Naive B cell (primary cell): ENCODE measurements at regions not wholly inside any gene's neighbourhood (a gene's known extent, or its start where the extent isn't known, plus 50 kb on each side); places are given as distances from the start of the nearest gene placed in this dataset.
"Not testable (repeated sequence)": the region's sequence is repeated elsewhere in the genome, so short reads cannot be mapped to it uniquely, and the experiment has no call there.

Experiments
- ATAC-seq, 2 donors: fragments of 150-1000 bp; cut with Tn5 transposase; 2 replicates each; pipeline ENCODE4 v1.10.0; 2021; ENCODE audit warnings: low read depth in 2 of 2, mild to moderate bottlenecking in 2 of 2, moderate library complexity in 2 of 2
- DNase-seq: peaks from one replicate; pipeline ENCODE4 v3.0.0; 2022
- H3K27ac Mint-ChIP-seq, 6 donors: one replicate each; pipeline ENCODE4 v1.8.0; 2020 to 2022; ENCODE audit warnings: mild to moderate bottlenecking in 6 of 6, mixed read lengths in 6 of 6, moderate library complexity in 5 of 6, inconsistent platforms in 2 of 6
- H3K27me3 Mint-ChIP-seq, 3 donors: one replicate each; pipeline ENCODE4 v1.8.0; 2021 to 2022; ENCODE audit warnings: mixed read lengths in 3 of 3, mild to moderate bottlenecking in 1 of 3
- H3K36me3 Mint-ChIP-seq, 2 donors: one replicate each; pipeline ENCODE4 v1.8.0; 2020 to 2022; ENCODE audit warnings: mixed read lengths in 2 of 2, inconsistent platforms in 1 of 2, mild to moderate bottlenecking in 1 of 2
- H3K4me1 Mint-ChIP-seq, 3 donors: one replicate each; pipeline ENCODE4 v1.8.0; 2020 to 2022; ENCODE audit warnings: mixed read lengths in 3 of 3, inconsistent platforms in 1 of 3, mild to moderate bottlenecking in 1 of 3, moderate library complexity in 1 of 3
- H3K4me3 Mint-ChIP-seq, 8 donors: one replicate each; pipeline ENCODE4 v1.8.0; 2020 to 2022; ENCODE audit warnings: mild to moderate bottlenecking in 8 of 8, mixed read lengths in 8 of 8, moderate library complexity in 8 of 8, inconsistent platforms in 2 of 8
- H3K9me3 Mint-ChIP-seq, 7 donors: one replicate each; pipeline ENCODE4 v1.8.0; 2020 to 2022; ENCODE audit warnings: mixed read lengths in 7 of 7, mild to moderate bottlenecking in 5 of 7, inconsistent platforms in 2 of 7, moderate library complexity in 1 of 7

- DNase-seq (no peak), ATAC-seq (no peak)
- Mint-ChIP-seq H3K4me3 (no peak overlapping the region), H3K4me1 (no peaks in the 10 kb centered on the region), H3K36me3 (no peaks in the 10 kb centered on the region), H3K27me3 (peaks cover 0 to 5% (median 0%) of the 10 kb centered on the region in 3 donors), H3K27ac (no peak overlapping the region), H3K9me3 (peaks cover 0 to 3% (median 0%) of the 10 kb centered on the region in 7 donors)
These were observed 458.5 kb downstream of the ACTL7B start for GRCh38 chr9:108397286-108397685.

GRCh38 chr9:108396611-108397010, 459.2 kb downstream of the ACTL7B start:
- ATAC-seq (no peak), DNase-seq (no peak)
- Mint-ChIP-seq H3K27me3 (peaks cover 0 to 5% (median 0%) of the 10 kb centered on the region in 3 donors), H3K9me3 (peaks cover 0 to 3% (median 0%) of the 10 kb centered on the region in 7 donors), H3K36me3 (no peaks in the 10 kb centered on the region), H3K4me3 (no peak overlapping the region), H3K4me1 (no peaks in the 10 kb centered on the region), H3K27ac (no peak overlapping the region)

- no peak overlapping the region for H3K4me3 Mint-ChIP-seq
- H3K27ac Mint-ChIP-seq = no peak overlapping the region
- peaks cover 0 to 5% (median 0%) of the 10 kb centered on the region in 3 donors for H3K27me3 Mint-ChIP-seq
- H3K36me3 Mint-ChIP-seq = no peaks in the 10 kb centered on the region
- no peak for ATAC-seq
- peaks cover 0 to 3% (median 0%) of the 10 kb centered on the region in 7 donors for H3K9me3 Mint-ChIP-seq
- no peak for DNase-seq
- H3K4me1 Mint-ChIP-seq = no peaks in the 10 kb centered on the region
These were observed 459.6 kb downstream of the ACTL7B start for GRCh38 chr9:108396193-108396592.

GRCh38 chr9:108395421-108395820, 460.4 kb downstream of the ACTL7B start:
- no peaks in the 10 kb centered on the region for H3K4me1 Mint-ChIP-seq
- ATAC-seq = no peak
- H3K36me3 Mint-ChIP-seq = no peaks in the 10 kb centered on the region
- no peak for DNase-seq
- H3K27ac Mint-ChIP-seq = no peak overlapping the region
- H3K27me3 Mint-ChIP-seq = peaks cover 0 to 5% (median 0%) of the 10 kb centered on the region in 3 donors
- H3K9me3 Mint-ChIP-seq = peaks cover 0 to 3% (median 0%) of the 10 kb centered on the region in 7 donors
- H3K4me3 Mint-ChIP-seq = no peak overlapping the region

GRCh38 chr9:108394726-108395125, 461.1 kb downstream of the ACTL7B start:
- peaks cover 0 to 5% (median 0%) of the 10 kb centered on the region in 3 donors for H3K27me3 Mint-ChIP-seq
- peaks cover 0 to 3% (median 0%) of the 10 kb centered on the region in 7 donors for H3K9me3 Mint-ChIP-seq
- no peak overlapping the region for H3K4me3 Mint-ChIP-seq
- no peak overlapping the region for H3K27ac Mint-ChIP-seq
- H3K4me1 Mint-ChIP-seq = no peaks in the 10 kb centered on the region
- DNase-seq = no peak
- no peaks in the 10 kb centered on the region for H3K36me3 Mint-ChIP-seq
- no peak for ATAC-seq

GRCh38 chr9:108393481-108394001, 462.2 kb downstream of the ACTL7B start:
- not testable (repeated sequence) for H3K4me1 Mint-ChIP-seq, ATAC-seq, H3K27ac Mint-ChIP-seq, DNase-seq, H3K27me3 Mint-ChIP-seq, H3K9me3 Mint-ChIP-seq, H3K36me3 Mint-ChIP-seq
- peak overlapping the region in 1 of 8 donors; percentile 15 for H3K4me3 Mint-ChIP-seq

- H3K27ac Mint-ChIP-seq = no peak overlapping the region
- ATAC-seq = no peak
- no peak overlapping the region for H3K4me3 Mint-ChIP-seq
- H3K36me3 Mint-ChIP-seq = no peaks in the 10 kb centered on the region
- H3K4me1 Mint-ChIP-seq = no peaks in the 10 kb centered on the region
- H3K9me3 Mint-ChIP-seq = peaks cover 0 to 3% (median 0%) of the 10 kb centered on the region in 7 donors
- DNase-seq = no peak
- H3K27me3 Mint-ChIP-seq = peaks cover 0 to 5% (median 0%) of the 10 kb centered on the region in 3 donors
These were observed 462.9 kb downstream of the ACTL7B start for GRCh38 chr9:108392877-108393276.

GRCh38 chr9:108389056-108389455, 466.7 kb downstream of the ACTL7B start:
- Mint-ChIP-seq H3K4me1 (peaks cover 0 to 3% (median 0%) of the 10 kb centered on the region in 3 donors), H3K36me3 (no peaks in the 10 kb centered on the region), H3K9me3 (peaks cover 0 to 2% (median 0%) of the 10 kb centered on the region in 7 donors), H3K27ac (no peak overlapping the region), H3K4me3 (no peak overlapping the region), H3K27me3 (peaks cover 0 to 5% (median 0%) of the 10 kb centered on the region in 3 donors)
- no peak for ATAC-seq
- DNase-seq = no peak

GRCh38 chr9:108386859-108387384, 468.9 kb downstream of the ACTL7B start:
- Mint-ChIP-seq H3K27me3 (peaks cover 0 to 5% (median 0%) of the 10 kb centered on the region in 3 donors), H3K9me3 (peaks cover 0 to 2% (median 0%) of the 10 kb centered on the region in 7 donors)
- no peak for DNase-seq

GRCh38 chr9:108386032-108386431, 469.8 kb downstream of the ACTL7B start:
- Mint-ChIP-seq H3K9me3 (peaks cover 0 to 2% (median 0%) of the 10 kb centered on the region in 7 donors), H3K27me3 (peaks cover 0 to 6% (median 5%) of the 10 kb centered on the region in 3 donors)

More at GRCh38 chr9:108386859-108387384, 468.9 kb downstream of the ACTL7B start:
- ATAC-seq = no peak
- Mint-ChIP-seq H3K36me3 (no peaks in the 10 kb centered on the region), H3K27ac (no peak overlapping the region), H3K4me1 (peaks cover 0 to 7% (median 0%) of the 10 kb centered on the region in 3 donors), H3K4me3 (no peak overlapping the region)

GRCh38 chr9:108383796-108384195, 472.0 kb downstream of the ACTL7B start:
- peaks cover 0 to 2% (median 0%) of the 10 kb centered on the region in 7 donors for H3K9me3 Mint-ChIP-seq
- H3K27ac Mint-ChIP-seq = no peak overlapping the region
- ATAC-seq (no peak), DNase-seq (no peak)
- no peaks in the 10 kb centered on the region for H3K36me3 Mint-ChIP-seq
- H3K4me1 Mint-ChIP-seq = peaks cover 0 to 7% (median 0%) of the 10 kb centered on the region in 3 donors
- no peak overlapping the region for H3K4me3 Mint-ChIP-seq
- H3K27me3 Mint-ChIP-seq = peaks cover 0 to 6% (median 5%) of the 10 kb centered on the region in 3 donors

More at GRCh38 chr9:108386032-108386431, 469.8 kb downstream of the ACTL7B start:
- H3K4me3 Mint-ChIP-seq = no peak overlapping the region
- peaks cover 0 to 7% (median 0%) of the 10 kb centered on the region in 3 donors for H3K4me1 Mint-ChIP-seq
- no peak for ATAC-seq
- H3K36me3 Mint-ChIP-seq = no peaks in the 10 kb centered on the region
- no peak overlapping the region for H3K27ac Mint-ChIP-seq
- DNase-seq = no peak

GRCh38 chr9:108382310-108382709, 473.5 kb downstream of the ACTL7B start:
- peaks cover 0 to 6% (median 5%) of the 10 kb centered on the region in 3 donors for H3K27me3 Mint-ChIP-seq
- no peaks in the 10 kb centered on the region for H3K36me3 Mint-ChIP-seq
- DNase-seq (no peak), ATAC-seq (no peak)
- H3K4me3 Mint-ChIP-seq = no peak overlapping the region
- H3K9me3 Mint-ChIP-seq = peaks cover 0 to 2% (median 0%) of the 10 kb centered on the region in 7 donors
- H3K4me1 Mint-ChIP-seq = peaks cover 0 to 7% (median 0%) of the 10 kb centered on the region in 3 donors
- H3K27ac Mint-ChIP-seq = no peak overlapping the region

- no peak overlapping the region for H3K4me3 Mint-ChIP-seq
- H3K4me1 Mint-ChIP-seq = no peaks in the 10 kb centered on the region
- H3K36me3 Mint-ChIP-seq = peaks cover 8 to 19% of the 10 kb centered on the region in 2 donors
- ATAC-seq (no peak), DNase-seq (no peak)
- H3K27me3 Mint-ChIP-seq = peaks cover 0 to 6% (median 0%) of the 10 kb centered on the region in 3 donors
- no peak overlapping the region for H3K27ac Mint-ChIP-seq
- H3K9me3 Mint-ChIP-seq = peaks cover 6 to 19% (median 15%) of the 10 kb centered on the region in 7 donors
These were observed 477.9 kb downstream of the ACTL7B start for GRCh38 chr9:108377881-108378280.

GRCh38 chr9:108377382-108377781, 478.4 kb downstream of the ACTL7B start:
- ATAC-seq = no peak
- Mint-ChIP-seq H3K4me1 (no peaks in the 10 kb centered on the region), H3K27me3 (peaks cover 0 to 6% (median 0%) of the 10 kb centered on the region in 3 donors), H3K36me3 (peaks cover 8 to 19% of the 10 kb centered on the region in 2 donors), H3K4me3 (no peak overlapping the region), H3K27ac (no peak overlapping the region), H3K9me3 (peaks cover 6 to 24% (median 18%) of the 10 kb centered on the region in 7 donors)
- DNase-seq = no peak
